HCT116 (cell line): ENCODE measurements at regions not wholly inside any gene's neighbourhood (a gene's known extent, or its start where the extent isn't known, plus 50 kb on each side); places are given as distances from the start of the nearest gene placed in this dataset.

ENCODE experiments used
- ATAC-seq: fragments of 200-7000 bp; cut with Tn5 transposase; 2 replicates; pipeline ENCODE4 v1.9.1; 2020; ENCODE audit warnings: mild to moderate bottlenecking, moderate library complexity
- BruUV-seq: library from RNA; stranded (reverse); fragments of 400-500 nt; replicated peaks from 2 replicates; lab custom pipeline; 2021; lab: Mats Ljungman, UMichigan
- CTCF ChIA-PET: fragments of 300-600 bp; sonication (Branson Sonifier 250); formaldehyde crosslinking; loops from one replicate; lab custom pipeline; 2021; ENCODE audit warnings: antibody characterized with exemption; lab: Charles Lee
- POLR2A ChIA-PET: fragments of 300-600, 350-600 bp; sonication (Branson Sonifier 250); formaldehyde crosslinking; loops from one replicate; lab custom pipeline; 2021; ENCODE audit warnings: antibody characterized with exemption; lab: Charles Lee
- RAD21 ChIA-PET, 2 experiments: fragments of 300-600 bp; sonication (Branson Sonifier 250); formaldehyde crosslinking; loops; one replicate each; lab custom pipeline; 2023; ENCODE audit warnings: low total read pairs in 2 of 2; ENCODE audit not compliant: uncharacterized antibody in 2 of 2, unreplicated experiment in 2 of 2, low non-redundant PET in 1 of 2; lab: Charles Lee
- DNase-seq: peaks from one replicate; pipeline ENCODE4 v3.0.0-alpha.2; 2010; ENCODE audit warnings: low read depth, low spot score
- H2AFZ ChIP-seq: fragments of 200-600 bp; shearing (Covaris generic), sonication (generic); 2 replicates; pipeline ENCODE4 v1.6.1; 2017; ENCODE audit warnings: low read depth, mixed run types, mixed read lengths, antibody characterized with exemption, low read length; ENCODE audit not compliant: poor library complexity, severe bottlenecking
- H3K27ac ChIP-seq: 2 replicates; pipeline ENCODE4 v1.5.1; 2012; ENCODE audit warnings: low read depth, low read length
- H3K27me3 ChIP-seq: fragments of 200-600 bp; sonication (generic); 2 replicates; pipeline ENCODE4 v1.6.1; 2016; ENCODE audit warnings: mixed run types, low read length, mixed read lengths; ENCODE audit not compliant: insufficient read depth
- H3K36me3 ChIP-seq, 2 experiments: fragments of 200-500 bp in 1 of 2; fragments of 200-600 bp in 1 of 2; sonication (Bioruptor generic) in 1 of 2; sonication (generic) in 1 of 2; 2 replicates each; pipeline versions ENCODE4 v1.5.1 to v1.6.1; 2014 to 2016; ENCODE audit warnings: low read length in 2 of 2, inconsistent platforms in 1 of 2, mixed read lengths in 1 of 2, mixed run types in 1 of 2; ENCODE audit not compliant: insufficient read depth in 2 of 2, control insufficient read depth in 1 of 2
- H3K4me1 ChIP-seq, 2 experiments: fragments of 200-600 bp in 1 of 2; sonication (generic) in 1 of 2; 2 replicates each; pipeline versions ENCODE4 v1.5.1 to v1.6.1; 2012 to 2017; ENCODE audit warnings: low read length in 2 of 2, inconsistent platforms in 1 of 2, mild to moderate bottlenecking in 1 of 2, mixed read lengths in 1 of 2, mixed run types in 1 of 2, moderate library complexity in 1 of 2; ENCODE audit not compliant: insufficient read depth in 2 of 2, control insufficient read depth in 1 of 2
- H3K4me2 ChIP-seq: fragments of 200-600 bp; sonication (generic); 2 replicates; pipeline ENCODE4 v1.6.1; 2017; ENCODE audit warnings: mixed run types, low read length, mixed read lengths
- H3K4me3 ChIP-seq, 2 experiments: fragments of 200-600 bp in 1 of 2; sonication (generic) in 1 of 2; replicated peaks in 1 of 2; 2 replicates each; pipeline ENCODE4 v1.5.1; 2011 to 2016; ENCODE audit warnings: low read length in 2 of 2, control low read depth in 1 of 2, low read depth in 1 of 2, mild to moderate bottlenecking in 1 of 2, mixed read lengths in 1 of 2, mixed run types in 1 of 2
- H3K79me2 ChIP-seq: fragments of 200-600 bp; sonication (generic); 2 replicates; pipeline ENCODE4 v1.6.1; 2017; ENCODE audit warnings: mild to moderate bottlenecking, mixed run types, low read length, moderate library complexity, mixed read lengths; ENCODE audit not compliant: insufficient read depth
- H3K9ac ChIP-seq: fragments of 200-600 bp; sonication (generic); 2 replicates; pipeline ENCODE4 v1.6.1; 2016; ENCODE audit warnings: low read length, mixed read lengths
- H3K9me2 ChIP-seq: fragments of 200-600 bp; sonication (generic), shearing (Covaris generic); 2 replicates; pipeline ENCODE4 v1.6.1; 2017; ENCODE audit warnings: mixed run types, mild to moderate bottlenecking, moderate library complexity; ENCODE audit not compliant: insufficient read depth
- H3K9me3 ChIP-seq, 2 experiments: fragments of 200-500 bp in 1 of 2; fragments of 200-600 bp in 1 of 2; sonication (Bioruptor generic) in 1 of 2; sonication (generic) in 1 of 2; 2 replicates each; pipeline ENCODE4 v1.6.1; 2014 to 2017; ENCODE audit warnings: low read length in 2 of 2, mixed read lengths in 2 of 2, inconsistent platforms in 1 of 2, low read depth in 1 of 2, mild to moderate bottlenecking in 1 of 2, mixed run types in 1 of 2, moderate library complexity in 1 of 2; ENCODE audit not compliant: control insufficient read depth in 1 of 2, insufficient read depth in 1 of 2
- H4K20me1 ChIP-seq: fragments of 200-600 bp; sonication (generic), shearing (Covaris generic); 2 replicates; pipeline ENCODE4 v1.6.1; 2017; ENCODE audit warnings: mixed run types, mild to moderate bottlenecking, moderate library complexity; ENCODE audit not compliant: insufficient read depth
- CBX3 ChIP-seq: IDR thresholded peaks from 2 replicates; pipeline ENCODE4 v1.6.1; 2012; ENCODE audit warnings: low read depth
- CEBPB ChIP-seq: IDR thresholded peaks from 2 replicates; pipeline ENCODE4 v1.6.1; 2012; ENCODE audit warnings: low read depth
- ELF1 ChIP-seq: IDR thresholded peaks from 2 replicates; pipeline ENCODE4 v1.6.1; 2012; ENCODE audit warnings: low read depth, borderline replicate concordance
- EZH2 ChIP-seq: fragments of 200-600 bp; sonication (generic); IDR thresholded peaks from 2 replicates; pipeline ENCODE4 v1.6.1; 2017; ENCODE audit warnings: antibody characterized with exemption, mixed run types
- FOSL1 ChIP-seq: IDR thresholded peaks from 2 replicates; pipeline ENCODE4 v1.6.1; 2012; ENCODE audit warnings: low read depth
- POLR2A ChIP-seq: IDR thresholded peaks from 2 replicates; pipeline ENCODE4 v1.7.0; 2011; ENCODE audit warnings: borderline replicate concordance; ENCODE audit not compliant: insufficient read depth, insufficient read length; ENCODE audit errors: extremely low read depth
- POLR2AphosphoS5 ChIP-seq: IDR thresholded peaks from 2 replicates; pipeline ENCODE4 v1.6.1; 2011; ENCODE audit warnings: mild to moderate bottlenecking, low read depth, low read length, moderate library complexity
- SRF ChIP-seq: IDR thresholded peaks from 2 replicates; pipeline ENCODE4 v1.6.1; 2012; ENCODE audit warnings: low read depth
- TCF7L2 ChIP-seq: IDR thresholded peaks from 2 replicates; pipeline ENCODE4 v1.7.0; 2011; ENCODE audit warnings: borderline replicate concordance, inconsistent platforms; ENCODE audit not compliant: insufficient read depth, insufficient read length; ENCODE audit errors: extremely low read depth
- ZFX ChIP-seq: fragments of 450-650 bp; IDR thresholded peaks from 2 replicates; pipeline ENCODE4 v1.6.1; 2017
- intact Hi-C: fragments of 100-400 bp; cut with micrococcal nuclease; formaldehyde crosslinking; loops from 2 replicates; pipeline ENCODE4 v1.10.0; 2022

GRCh38 chr2:19675003-19675629, 226.7 kb downstream of the TTC32 start:
- Histone ChIP-seq H3K4me1 (peaks cover 3 to 19% of the 10 kb centered on the region in 2 experiments; a peak in 2 of 4 replicates), H3K4me3 (no peak overlapping the region), H4K20me1 (no peaks in the 10 kb centered on the region), H3K9me2 (no peaks in the 10 kb centered on the region), H3K4me2 (no peak overlapping the region), H3K79me2 (no peaks in the 10 kb centered on the region), H2AFZ (no peak overlapping the region), H3K36me3 (no peaks in the 10 kb centered on the region), H3K9ac (no peak overlapping the region), H3K27me3 (peaks cover 3% of the 10 kb centered on the region; the same call in 1 of the 2 replicates), H3K9me3 (no peaks in the 10 kb centered on the region), H3K27ac (no peak overlapping the region)
- DNase-seq (no peak), ATAC-seq (no peak)
- ChIA-PET CTCF (no interaction called here), RAD21 (no interaction called here), POLR2A (no interaction called here)
- intact Hi-C loops, result no loop called here
- no TSS peak for BruUV-seq
- TF ChIP-seq ZFX (no peak), CEBPB (no peak)

- Histone ChIP-seq H3K27ac (no peak overlapping the region), H3K9me2 (no peaks in the 10 kb centered on the region), H4K20me1 (no peaks in the 10 kb centered on the region), H3K9me3 (no peaks in the 10 kb centered on the region), H3K4me2 (no peak overlapping the region), H3K36me3 (no peaks in the 10 kb centered on the region), H3K79me2 (no peaks in the 10 kb centered on the region), H3K4me3 (no peak overlapping the region), H2AFZ (no peak overlapping the region), H3K9ac (no peak overlapping the region), H3K4me1 (peaks cover 3 to 19% of the 10 kb centered on the region in 2 experiments; a peak in 2 of 4 replicates), H3K27me3 (no peaks in the 10 kb centered on the region)
- no peak for DNase-seq
- BruUV-seq, result no TSS peak
- intact Hi-C loops, result loop anchor here (5.0 kb wide), 1 partner anchor 188 kb away; no protein-coding TSS in a partner anchor
- ATAC-seq, result no peak
- RAD21 ChIA-PET, result no interaction called here
- CTCF ChIA-PET, result no interaction called here
- no peak for TF ChIP-seq ELF1
- TF ChIP-seq POLR2A, result no peak
- TF ChIP-seq TCF7L2, result no peak
- TF ChIP-seq POLR2AphosphoS5, result no peak
- no peak for TF ChIP-seq SRF
- TF ChIP-seq EZH2, result no peak
- no peak for TF ChIP-seq CBX3
- no peak for TF ChIP-seq FOSL1
- POLR2A ChIA-PET, result no interaction called here
Measured at GRCh38 chr2:19674051-19675002, 227.5 kb downstream of the TTC32 start.
